ENCODE measurements at regions not wholly inside any gene's neighbourhood (a gene's known extent, or its start where the extent isn't known, plus 50 kb on each side); places are given as distances from the start of the nearest gene placed in this dataset.
"Not testable (repeated sequence)": the region's sequence is repeated elsewhere in the genome, so short reads cannot be mapped to it uniquely, and the experiment has no call there.

DNA sequence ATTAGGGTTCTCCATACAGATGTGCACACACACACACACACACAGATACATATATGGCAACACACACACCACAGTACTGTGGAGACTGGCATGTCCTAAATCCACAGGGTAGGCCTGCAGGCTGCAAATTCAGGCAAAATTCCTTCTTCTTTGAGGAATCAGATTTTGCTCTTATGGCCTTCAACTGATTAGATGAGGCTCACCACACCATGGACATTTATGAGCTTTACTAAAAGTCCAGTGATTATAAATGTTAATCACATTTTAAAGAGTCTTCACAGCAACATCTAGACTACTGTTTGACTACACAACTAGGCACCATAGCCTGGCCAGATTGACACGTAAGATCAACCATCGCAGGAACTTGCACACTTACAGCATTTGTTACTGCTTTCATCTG lies 140.3 kb upstream of the UBE3A start:
- no peaks in the 10 kb centered on the region for H3K27me3 ChIP-seq (ENCODE audit: control insufficient read depth in 3 of 3, insufficient read depth in 3 of 3, low read length in 3 of 3)
- H3K9me3 ChIP-seq (ENCODE audit: control insufficient read depth in 2 of 2, insufficient read depth in 1 of 2, low read depth in 1 of 2, low read length in 1 of 2): no peaks in the 10 kb centered on the region
- H3K36me3 ChIP-seq (ENCODE audit: control insufficient read depth in 3 of 3, insufficient read depth in 2 of 3, low read depth in 1 of 3, low read length in 3 of 3): no peaks in the 10 kb centered on the region
- no peak for FAIRE-seq
- no peak for DNase-seq
- H3K4me3 ChIP-seq (ENCODE audit: low read depth in 1 of 3, low read length in 3 of 3): no peak overlapping the region
- WGBS, 3 donors: 96 to 100% (median 97%) methylated on average over 2 of the region's 2 CpGs
- H3K27ac ChIP-seq (ENCODE audit: low read depth in 1 of 3, low read length in 2 of 3): no peak overlapping the region
- H3K4me1 ChIP-seq (ENCODE audit: control insufficient read depth in 3 of 3, insufficient read depth in 2 of 3, low read depth in 1 of 3, low read length in 2 of 3): no peaks in the 10 kb centered on the region

- WGBS, 3 donors: 55 to 86% (median 74%) methylated on average over 4 of the region's 4 CpGs
- Histone ChIP-seq H3K27me3 (ENCODE audit: control insufficient read depth in 3 of 3, insufficient read depth in 3 of 3, low read length in 3 of 3) (no peaks in the 10 kb centered on the region), H3K4me3 (ENCODE audit: low read depth in 1 of 3, low read length in 3 of 3) (no peak overlapping the region), H3K36me3 (ENCODE audit: control insufficient read depth in 3 of 3, insufficient read depth in 2 of 3, low read depth in 1 of 3, low read length in 3 of 3) (no peaks in the 10 kb centered on the region), H3K9me3 (ENCODE audit: control insufficient read depth in 2 of 2, insufficient read depth in 1 of 2, low read depth in 1 of 2, low read length in 1 of 2) (no peaks in the 10 kb centered on the region), H3K27ac (ENCODE audit: low read depth in 1 of 3, low read length in 2 of 3) (no peak overlapping the region), H3K4me1 (ENCODE audit: control insufficient read depth in 3 of 3, insufficient read depth in 2 of 3, low read depth in 1 of 3, low read length in 2 of 3) (no peaks in the 10 kb centered on the region)
- DNase-seq: no peak
- no peak for FAIRE-seq
Measured at GRCh38 chr15:25572191-25572590, 133.4 kb upstream of the UBE3A start.

DNA sequence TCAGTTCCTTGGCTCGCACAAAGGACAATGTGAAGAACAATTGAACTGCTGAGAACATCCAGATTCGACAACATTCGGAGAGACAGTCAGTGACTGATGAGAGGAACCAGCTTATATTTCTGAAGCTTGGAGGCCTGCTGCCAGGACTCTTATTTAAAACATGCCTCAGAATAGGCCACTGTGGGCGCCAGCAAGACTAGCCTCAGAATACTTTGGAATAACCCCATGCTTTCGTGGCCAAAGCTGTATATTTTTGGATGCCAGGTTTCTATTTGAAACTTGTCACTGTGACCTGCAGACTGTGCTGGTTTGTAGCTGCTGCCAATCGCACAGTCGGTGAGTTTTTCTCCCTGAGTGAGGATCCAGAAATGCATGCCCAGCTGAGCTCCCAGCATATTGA lies 129.9 kb upstream of the UBE3A start:
- H3K36me3 ChIP-seq (ENCODE audit: control insufficient read depth in 3 of 3, insufficient read depth in 2 of 3, low read depth in 1 of 3, low read length in 3 of 3): no peaks in the 10 kb centered on the region
- no peak overlapping the region for H3K4me3 ChIP-seq (ENCODE audit: low read depth in 1 of 3, low read length in 3 of 3)
- no peak overlapping the region for H3K27ac ChIP-seq (ENCODE audit: low read depth in 1 of 3, low read length in 2 of 3)
- H3K4me1 ChIP-seq (ENCODE audit: control insufficient read depth in 3 of 3, insufficient read depth in 2 of 3, low read depth in 1 of 3, low read length in 2 of 3): no peaks in the 10 kb centered on the region
- 73 to 83% (median 82%) methylated on average over 7 of the region's 7 CpGs for WGBS, 3 donors
- DNase-seq: no peak
- peaks cover 0 to 3% of the 10 kb centered on the region in 2 donors for H3K9me3 ChIP-seq (ENCODE audit: control insufficient read depth in 2 of 2, insufficient read depth in 1 of 2, low read depth in 1 of 2, low read length in 1 of 2)
- no peak for FAIRE-seq
- no peaks in the 10 kb centered on the region for H3K27me3 ChIP-seq (ENCODE audit: control insufficient read depth in 3 of 3, insufficient read depth in 3 of 3, low read length in 3 of 3)

DNA sequence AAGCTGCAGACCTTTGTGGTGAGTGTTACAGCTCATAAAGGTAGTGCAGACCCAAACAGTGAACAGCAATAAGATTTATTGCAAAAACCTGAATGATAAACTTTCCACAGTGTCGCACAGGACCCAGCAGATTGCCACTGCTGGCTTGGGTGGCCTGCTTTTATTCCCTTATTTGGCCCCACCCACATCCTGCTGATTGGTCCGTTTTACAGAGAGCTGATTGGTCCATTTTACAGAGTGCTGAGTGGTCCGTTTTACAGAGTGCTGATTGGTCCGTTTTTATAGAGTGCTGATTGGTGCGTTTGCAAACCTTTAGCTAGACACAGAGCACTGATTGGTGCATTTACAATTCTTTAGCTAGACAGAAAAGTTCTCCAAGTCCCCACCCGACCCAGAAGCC lies 127.7 kb upstream of the UBE3A start:
- not testable (repeated sequence) for H3K36me3 ChIP-seq (ENCODE audit: control insufficient read depth in 3 of 3, insufficient read depth in 2 of 3, low read depth in 1 of 3, low read length in 3 of 3); FAIRE-seq; H3K27me3 ChIP-seq (ENCODE audit: control insufficient read depth in 3 of 3, insufficient read depth in 3 of 3, low read length in 3 of 3); H3K9me3 ChIP-seq (ENCODE audit: control insufficient read depth in 2 of 2, insufficient read depth in 1 of 2, low read depth in 1 of 2, low read length in 1 of 2); H3K27ac ChIP-seq (ENCODE audit: low read depth in 1 of 3, low read length in 2 of 3); H3K4me1 ChIP-seq (ENCODE audit: control insufficient read depth in 3 of 3, insufficient read depth in 2 of 3, low read depth in 1 of 3, low read length in 2 of 3); DNase-seq; H3K4me3 ChIP-seq (ENCODE audit: low read depth in 1 of 3, low read length in 3 of 3)
- WGBS, 3 donors: 60 to 70% (median 66%) methylated on average over 6 of the region's 6 CpGs

DNA sequence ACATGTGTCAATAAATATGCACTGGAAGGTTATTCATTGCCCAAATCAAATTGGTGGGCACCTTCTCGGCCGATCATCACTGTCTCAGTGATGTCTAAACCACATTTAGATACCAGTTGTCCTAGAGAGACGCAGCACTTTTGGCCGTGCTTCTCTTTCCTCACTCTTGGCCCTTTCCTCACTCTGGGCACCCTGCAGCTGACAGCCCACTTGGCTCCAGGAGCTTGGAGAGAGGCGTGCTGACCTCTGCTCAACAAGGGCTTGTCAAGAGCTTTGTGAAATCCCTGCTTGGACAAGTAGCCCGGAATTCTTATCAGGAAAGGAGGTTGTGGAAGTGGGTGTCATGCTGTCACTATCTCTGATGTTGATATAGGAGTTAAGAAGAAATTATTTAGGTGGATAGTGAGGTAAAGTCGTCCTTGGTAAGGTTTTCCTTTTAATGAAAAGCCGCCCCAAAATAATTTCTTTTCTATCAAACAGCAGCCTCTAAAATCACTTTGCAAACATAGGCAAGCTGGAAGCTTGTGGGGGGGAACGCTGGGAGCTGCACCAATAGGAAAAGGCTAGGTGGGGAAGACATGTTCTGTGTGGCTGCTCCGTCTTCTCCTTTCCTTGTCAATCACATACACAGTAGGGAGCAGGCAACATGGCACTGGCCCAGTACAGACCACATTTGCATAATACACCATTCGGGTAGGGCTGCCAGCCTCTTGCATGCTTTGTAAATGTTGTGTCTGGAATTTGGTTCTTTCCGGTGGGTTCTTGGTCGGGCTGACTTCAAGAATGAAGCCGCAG lies 126.8 kb upstream of the UBE3A start:
- H3K27me3 ChIP-seq (ENCODE audit: control insufficient read depth in 3 of 3, insufficient read depth in 3 of 3, low read length in 3 of 3): no peaks in the 10 kb centered on the region
- no peak overlapping the region for H3K27ac ChIP-seq (ENCODE audit: low read depth in 1 of 3, low read length in 2 of 3)
- H3K4me3 ChIP-seq (ENCODE audit: low read depth in 1 of 3, low read length in 3 of 3): no peak overlapping the region
- 64 to 72% (median 71%) methylated on average over 14 of the region's 14 CpGs for WGBS, 3 donors
- no peaks in the 10 kb centered on the region for H3K4me1 ChIP-seq (ENCODE audit: control insufficient read depth in 3 of 3, insufficient read depth in 2 of 3, low read depth in 1 of 3, low read length in 2 of 3)
- no peak for DNase-seq
- H3K36me3 ChIP-seq (ENCODE audit: control insufficient read depth in 3 of 3, insufficient read depth in 2 of 3, low read depth in 1 of 3, low read length in 3 of 3): no peaks in the 10 kb centered on the region
- peaks cover 0 to 3% of the 10 kb centered on the region in 2 donors for H3K9me3 ChIP-seq (ENCODE audit: control insufficient read depth in 2 of 2, insufficient read depth in 1 of 2, low read depth in 1 of 2, low read length in 1 of 2)
- FAIRE-seq: no peak

GRCh38 chr15:25563596-25563995 lies 124.8 kb upstream of the UBE3A start:
- WGBS, 3 donors: 77 to 93% (median 80%) methylated on average over 4 of the region's 4 CpGs
- H3K4me1 ChIP-seq (ENCODE audit: control insufficient read depth in 3 of 3, insufficient read depth in 2 of 3, low read depth in 1 of 3, low read length in 2 of 3): no peaks in the 10 kb centered on the region
- H3K9me3 ChIP-seq (ENCODE audit: control insufficient read depth in 2 of 2, insufficient read depth in 1 of 2, low read depth in 1 of 2, low read length in 1 of 2): peaks cover 0 to 3% of the 10 kb centered on the region in 2 donors
- H3K4me3 ChIP-seq (ENCODE audit: low read depth in 1 of 3, low read length in 3 of 3): no peak overlapping the region
- H3K27me3 ChIP-seq (ENCODE audit: control insufficient read depth in 3 of 3, insufficient read depth in 3 of 3, low read length in 3 of 3): no peaks in the 10 kb centered on the region
- DNase-seq (no peak), FAIRE-seq (no peak)
- H3K27ac ChIP-seq (ENCODE audit: low read depth in 1 of 3, low read length in 2 of 3): no peak overlapping the region
- no peaks in the 10 kb centered on the region for H3K36me3 ChIP-seq (ENCODE audit: control insufficient read depth in 3 of 3, insufficient read depth in 2 of 3, low read depth in 1 of 3, low read length in 3 of 3)

- peaks cover 0 to 1% of the 10 kb centered on the region in 2 donors for H3K9me3 ChIP-seq (ENCODE audit: control insufficient read depth in 2 of 2, insufficient read depth in 1 of 2, low read depth in 1 of 2, low read length in 1 of 2)
Measured at GRCh38 chr15:25557926-25558325, 119.1 kb upstream of the UBE3A start.

DNA sequence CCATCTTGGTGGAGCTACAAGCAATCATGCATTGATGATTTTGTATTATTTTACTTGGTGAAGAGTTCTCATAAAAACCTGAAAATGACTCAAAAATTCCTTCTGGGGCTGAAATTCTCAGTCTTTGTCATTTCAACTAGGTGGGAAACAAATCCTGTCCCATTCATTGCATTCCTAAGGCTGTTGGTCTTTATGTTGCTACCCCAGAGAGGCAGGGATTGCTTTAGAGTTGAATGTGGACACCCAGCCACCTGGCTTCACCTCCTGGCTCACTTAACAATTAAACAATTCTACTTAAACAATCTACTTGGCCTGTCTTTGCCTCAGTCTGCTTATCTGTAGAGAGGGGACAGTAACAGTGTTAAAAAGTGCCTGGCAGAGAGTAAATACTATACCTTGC lies 117.3 kb upstream of the UBE3A start:
- H3K9me3 ChIP-seq (ENCODE audit: control insufficient read depth in 2 of 2, insufficient read depth in 1 of 2, low read depth in 1 of 2, low read length in 1 of 2): peaks cover 0 to 1% of the 10 kb centered on the region in 2 donors
- H3K27ac ChIP-seq (ENCODE audit: low read depth in 1 of 3, low read length in 2 of 3): no peak overlapping the region
- no peaks in the 10 kb centered on the region for H3K27me3 ChIP-seq (ENCODE audit: control insufficient read depth in 3 of 3, insufficient read depth in 3 of 3, low read length in 3 of 3)
- no peaks in the 10 kb centered on the region for H3K36me3 ChIP-seq (ENCODE audit: control insufficient read depth in 3 of 3, insufficient read depth in 2 of 3, low read depth in 1 of 3, low read length in 3 of 3)
- no peaks in the 10 kb centered on the region for H3K4me1 ChIP-seq (ENCODE audit: control insufficient read depth in 3 of 3, insufficient read depth in 2 of 3, low read depth in 1 of 3, low read length in 2 of 3)
- DNase-seq (no peak), FAIRE-seq (no peak)
- H3K4me3 ChIP-seq (ENCODE audit: low read depth in 1 of 3, low read length in 3 of 3): no peak overlapping the region

More at GRCh38 chr15:25557926-25558325, 119.1 kb upstream of the UBE3A start:
- no peak for DNase-seq
- Histone ChIP-seq H3K27ac (ENCODE audit: low read depth in 1 of 3, low read length in 2 of 3) (no peak overlapping the region), H3K36me3 (ENCODE audit: control insufficient read depth in 3 of 3, insufficient read depth in 2 of 3, low read depth in 1 of 3, low read length in 3 of 3) (no peaks in the 10 kb centered on the region), H3K27me3 (ENCODE audit: control insufficient read depth in 3 of 3, insufficient read depth in 3 of 3, low read length in 3 of 3) (no peaks in the 10 kb centered on the region), H3K4me3 (ENCODE audit: low read depth in 1 of 3, low read length in 3 of 3) (no peak overlapping the region), H3K4me1 (ENCODE audit: control insufficient read depth in 3 of 3, insufficient read depth in 2 of 3, low read depth in 1 of 3, low read length in 2 of 3) (no peaks in the 10 kb centered on the region)
- FAIRE-seq: no peak
- WGBS, 3 donors: 80 to 87% (median 81%) methylated on average over 5 of the region's 5 CpGs

GRCh38 chr15:25554640-25555039 lies 115.8 kb upstream of the UBE3A start:
- FAIRE-seq (no peak), DNase-seq (no peak)
- Histone ChIP-seq H3K27ac (ENCODE audit: low read depth in 1 of 3, low read length in 2 of 3) (no peak overlapping the region), H3K36me3 (ENCODE audit: control insufficient read depth in 3 of 3, insufficient read depth in 2 of 3, low read depth in 1 of 3, low read length in 3 of 3) (no peaks in the 10 kb centered on the region), H3K27me3 (ENCODE audit: control insufficient read depth in 3 of 3, insufficient read depth in 3 of 3, low read length in 3 of 3) (no peaks in the 10 kb centered on the region), H3K4me1 (ENCODE audit: control insufficient read depth in 3 of 3, insufficient read depth in 2 of 3, low read depth in 1 of 3, low read length in 2 of 3) (no peaks in the 10 kb centered on the region), H3K4me3 (ENCODE audit: low read depth in 1 of 3, low read length in 3 of 3) (no peak overlapping the region), H3K9me3 (ENCODE audit: control insufficient read depth in 2 of 2, insufficient read depth in 1 of 2, low read depth in 1 of 2, low read length in 1 of 2) (peaks cover 0 to 1% of the 10 kb centered on the region in 2 donors)
- 78 to 82% (median 78%) methylated on average over 10 of the region's 10 CpGs for WGBS, 3 donors

Data from small intestine (tissue), 7 donors.